ENCODE measurements at regions not wholly inside any gene's neighbourhood (a gene's known extent, or its start where the extent isn't known, plus 50 kb on each side); places are given as distances from the start of the nearest gene placed in this dataset.

- Histone ChIP-seq H3K4me2 (no peak overlapping the region), H3K9me3 (no peaks in the 10 kb centered on the region), H3K9me2 (no peaks in the 10 kb centered on the region), H3K4me1 (ENCODE audit: control insufficient read depth in 1 of 2, insufficient read depth in 2 of 2, low read depth in 1 of 2, low read length in 1 of 2) (no peaks in the 10 kb centered on the region; a peak in 1 of 4 replicates), H3F3A (replicated peaks; ENCODE audit: insufficient read depth) (no peaks in the 10 kb centered on the region), H3K27me3 (ENCODE audit: insufficient read depth) (no peaks in the 10 kb centered on the region), H2AFZ (ENCODE audit: low read depth) (no peak overlapping the region), H3K9ac (no peak overlapping the region), H3K27ac (ENCODE audit: low read depth in 2 of 2, low read length in 1 of 2) (no peak overlapping the region), H3K4me3 (ENCODE audit: low read depth in 2 of 2, low read length in 1 of 2) (no peak overlapping the region), H4K20me1 (ENCODE audit: insufficient read depth) (no peaks in the 10 kb centered on the region), H3K36me3 (replicated peaks in 1 of 2; ENCODE audit: control insufficient read depth in 1 of 2, insufficient read depth in 2 of 2, low read length in 1 of 2) (no peaks in the 10 kb centered on the region), H3K79me2 (ENCODE audit: insufficient read depth) (no peaks in the 10 kb centered on the region)
- TF ChIP-seq CHD2 (IDR thresholded peaks at IDR 0.05; ENCODE audit: low read length, partially characterized antibody) (no peak), SIN3A (IDR thresholded peaks at IDR 0.05; ENCODE audit: borderline replicate concordance, low read depth, low read length) (no peak), EP300 (IDR thresholded peaks at IDR 0.05; ENCODE audit: borderline replicate concordance in 1 of 2, low read depth in 1 of 2, low read length in 1 of 2) (no peak), EZH2phosphoT487 (IDR thresholded peaks at IDR 0.05; ENCODE audit: borderline replicate concordance, low read depth) (no peak)
- 35% methylated on average over 1 of the region's 1 CpG for whole genome bisulfite sequencing (ENCODE audit: low lambda C conversion rate)
- DNase-seq, result no peak
- ChIA-PET POLR2A (no interaction called here), CTCF (no interaction called here)
These were observed 165.9 kb upstream of the MEX3C start for GRCh38 chr18:51363384-51363783.

GRCh38 chr18:51370996-51371395, 173.5 kb upstream of the MEX3C start:
- DNase-seq, result no peak
- Histone ChIP-seq H3K27ac (ENCODE audit: low read depth in 2 of 2, low read length in 1 of 2) (no peak overlapping the region), H3K36me3 (replicated peaks in 1 of 2; ENCODE audit: control insufficient read depth in 1 of 2, insufficient read depth in 2 of 2, low read length in 1 of 2) (no peaks in the 10 kb centered on the region), H4K20me1 (ENCODE audit: insufficient read depth) (no peaks in the 10 kb centered on the region), H3K4me2 (no peak overlapping the region), H3F3A (replicated peaks; ENCODE audit: insufficient read depth) (no peaks in the 10 kb centered on the region), H3K9me2 (no peaks in the 10 kb centered on the region), H3K4me3 (ENCODE audit: low read depth in 2 of 2, low read length in 1 of 2) (no peak overlapping the region), H3K79me2 (ENCODE audit: insufficient read depth) (no peaks in the 10 kb centered on the region), H3K9me3 (no peaks in the 10 kb centered on the region), H3K27me3 (ENCODE audit: insufficient read depth) (no peaks in the 10 kb centered on the region), H2AFZ (ENCODE audit: low read depth) (no peak overlapping the region), H3K4me1 (ENCODE audit: control insufficient read depth in 1 of 2, insufficient read depth in 2 of 2, low read depth in 1 of 2, low read length in 1 of 2) (no peaks in the 10 kb centered on the region), H3K9ac (no peak overlapping the region)
- POLR2A ChIA-PET, result no interaction called here
- TF ChIP-seq RAD21 (IDR thresholded peaks at IDR 0.05; ENCODE audit: low read length), result no peak
- TF ChIP-seq GABPA (IDR thresholded peaks at IDR 0.05; ENCODE audit: low read depth), result no peak
- no peak for TF ChIP-seq SMC3 (IDR thresholded peaks at IDR 0.05; ENCODE audit: low read depth, low read length)
- no peak for TF ChIP-seq ELF1 (IDR thresholded peaks at IDR 0.05)
- TF ChIP-seq USF2 (IDR thresholded peaks at IDR 0.05; ENCODE audit: borderline replicate concordance, low read depth, low read length), result no peak
- no peak for TF ChIP-seq FOXM1 (IDR thresholded peaks at IDR 0.05; ENCODE audit: low read depth)
- TF ChIP-seq TCF12 (IDR thresholded peaks at IDR 0.05), result no peak
- no peak for TF ChIP-seq POLR2AphosphoS5 (IDR thresholded peaks at IDR 0.05; ENCODE audit: low read depth, low read length)
- no peak for TF ChIP-seq SIN3A (IDR thresholded peaks at IDR 0.05; ENCODE audit: borderline replicate concordance, low read depth, low read length)
- TF ChIP-seq YY1 (IDR thresholded peaks at IDR 0.05; ENCODE audit: low read depth), result no peak
- TF ChIP-seq GATA2 (CRISPR knock-in tag; IDR thresholded peaks at IDR 0.05), result no peak
- TF ChIP-seq TEAD4 (IDR thresholded peaks at IDR 0.05; ENCODE audit: borderline replicate concordance, insufficient read depth), result no peak
- no peak for TF ChIP-seq REST (IDR thresholded peaks at IDR 0.05; ENCODE audit: low read depth, low read length)
- no peak for TF ChIP-seq MAX (IDR thresholded peaks at IDR 0.05; ENCODE audit: low read depth)
- no peak for TF ChIP-seq ZBTB33 (IDR thresholded peaks at IDR 0.05; ENCODE audit: borderline replicate concordance, low read depth)
- WGBS (ENCODE audit: low lambda C conversion rate), result 53% methylated on average over 3 of the region's 3 CpGs
- CTCF ChIA-PET, result interaction anchor here (1.3 kb wide), 1 partner anchor 260 kb away, joined by 3 read pairs; no protein-coding TSS in a partner anchor

Measured in SK-N-SH (cell line).